HG03469 (cell line): ENCODE measurements at regions not wholly inside any gene's neighbourhood (a gene's known extent, or its start where the extent isn't known, plus 50 kb on each side); places are given as distances from the start of the nearest gene placed in this dataset.
"Not testable (repeated sequence)": the region's sequence is repeated elsewhere in the genome, so short reads cannot be mapped to it uniquely, and the experiment has no call there.

Experiments
- ATAC-seq: cut with Tn5 transposase; IDR thresholded peaks from one replicate; pipeline ENCODE4 v1.9.1; 2021; ENCODE audit warnings: mild to moderate bottlenecking, moderate library complexity, moderate number of reproducible peaks; ENCODE audit not compliant: unreplicated experiment

- ATAC-seq: no peak
These were observed 131.1 kb downstream of the SLC25A46 start for GRCh38 chr5:110869927-110870326.

GRCh38 chr5:110872200-110872599 is 133.4 kb downstream of the SLC25A46 start:
- ATAC-seq: no peak

- no peak for ATAC-seq
These were observed 134.2 kb downstream of the SLC25A46 start for GRCh38 chr5:110872963-110873362.

- no peak for ATAC-seq
These were observed 135.1 kb downstream of the SLC25A46 start for GRCh38 chr5:110873773-110874437.

GRCh38 chr5:110875115-110875514 is 136.3 kb downstream of the SLC25A46 start:
- not testable (repeated sequence) for ATAC-seq

GRCh38 chr5:110878115-110878514 is 139.3 kb downstream of the SLC25A46 start:
- no peak for ATAC-seq

- ATAC-seq: no peak
These were observed 140.9 kb downstream of the SLC25A46 start for GRCh38 chr5:110879675-110880074.

GRCh38 chr5:110880413-110880812 is 141.6 kb downstream of the SLC25A46 start:
- no peak for ATAC-seq

- ATAC-seq: no peak
These were observed 145.2 kb downstream of the SLC25A46 start for GRCh38 chr5:110884005-110884404.

GRCh38 chr5:110887170-110887569 is 148.4 kb downstream of the SLC25A46 start:
- not testable (repeated sequence) for ATAC-seq

GRCh38 chr5:110893854-110894483 is 155.2 kb downstream of the SLC25A46 start:
- not testable (repeated sequence) for ATAC-seq

GRCh38 chr5:110894805-110895204 is 156.0 kb downstream of the SLC25A46 start:
- ATAC-seq: no peak

- no peak for ATAC-seq
These were observed 158.1 kb downstream of the SLC25A46 start for GRCh38 chr5:110896901-110897300.

GRCh38 chr5:110899566-110900412 is 161.0 kb downstream of the SLC25A46 start:
- peak; percentile 84 for ATAC-seq

GRCh38 chr5:110900829-110901228 is 162.0 kb downstream of the SLC25A46 start:
- peak; percentile 26 for ATAC-seq

GRCh38 chr5:110903966-110904365 is 165.2 kb downstream of the SLC25A46 start:
- no peak for ATAC-seq

- no peak for ATAC-seq
These were observed 162.7 kb upstream of the TSLP start for GRCh38 chr5:110908848-110909247.

GRCh38 chr5:110909415-110909814 is 162.1 kb upstream of the TSLP start:
- ATAC-seq: no peak

GRCh38 chr5:110909950-110910349 is 161.6 kb upstream of the TSLP start:
- ATAC-seq: no peak

GRCh38 chr5:110913221-110913620 is 158.3 kb upstream of the TSLP start:
- no peak for ATAC-seq

GRCh38 chr5:110916381-110917049 is 155.0 kb upstream of the TSLP start:
- ATAC-seq: peak; percentile 80
